Activated naive CD4-positive, alpha-beta T cell treated with anti-CD3 and anti-CD28 coated beads, Interleukin-2, amount 50 U/mL, for 72 hours (primary cell): ENCODE measurements at regions not wholly inside any gene's neighbourhood (a gene's known extent, or its start where the extent isn't known, plus 50 kb on each side); places are given as distances from the start of the nearest gene placed in this dataset.

Experiments used
- ATAC-seq, 2 donors: fragments of 150-1000 bp; cut with Tn5 transposase; 2 replicates each; pipeline ENCODE4 v1.10.0; 2021; ENCODE audit warnings: mild to moderate bottlenecking in 2 of 2, moderate library complexity in 2 of 2
- DNase-seq, 2 donors: peaks; one replicate each; pipeline ENCODE4 v3.0.0; 2021 to 2022; ENCODE audit warnings: low spot score in 2 of 2
- H3K27ac Mint-ChIP-seq, 2 donors: one replicate each; pipeline ENCODE4 v1.8.0; 2022; ENCODE audit warnings: mild to moderate bottlenecking in 2 of 2, mixed read lengths in 2 of 2
- H3K36me3 Mint-ChIP-seq, 2 donors: one replicate each; pipeline ENCODE4 v1.8.0; 2022; ENCODE audit warnings: mixed read lengths in 2 of 2
- H3K9me3 Mint-ChIP-seq, 2 donors: one replicate each; pipeline ENCODE4 v1.8.0; 2022; ENCODE audit warnings: mixed read lengths in 2 of 2

- ATAC-seq (no peak), DNase-seq (no peak)
- no peak overlapping the region for H3K27ac Mint-ChIP-seq
Measured at GRCh38 chr5:3432135-3432534, 163.5 kb upstream of the IRX1 start.

GRCh38 chr5:3430691-3431090 is 164.9 kb upstream of the IRX1 start:
- Mint-ChIP-seq H3K36me3 (peaks cover 0 to 5% of the 10 kb centered on the region in 2 donors), H3K9me3 (peaks cover 7 to 17% of the 10 kb centered on the region in 2 donors), H3K27ac (no peak overlapping the region)
- no peak for DNase-seq
- no peak for ATAC-seq

More at GRCh38 chr5:3432135-3432534, 163.5 kb upstream of the IRX1 start:
- Mint-ChIP-seq H3K9me3 (peaks cover 7 to 12% of the 10 kb centered on the region in 2 donors), H3K36me3 (peaks cover 0 to 5% of the 10 kb centered on the region in 2 donors)

- peaks cover 0 to 5% of the 10 kb centered on the region in 2 donors for H3K36me3 Mint-ChIP-seq
- DNase-seq (no peak), ATAC-seq (no peak)
- H3K9me3 Mint-ChIP-seq: peaks cover 7 to 17% of the 10 kb centered on the region in 2 donors
- H3K27ac Mint-ChIP-seq: no peak overlapping the region
Measured at GRCh38 chr5:3429962-3430361, 165.7 kb upstream of the IRX1 start.

GRCh38 chr5:3428334-3428733 is 167.3 kb upstream of the IRX1 start:
- peaks cover 0 to 5% of the 10 kb centered on the region in 2 donors for H3K36me3 Mint-ChIP-seq
- peaks cover 7 to 17% of the 10 kb centered on the region in 2 donors for H3K9me3 Mint-ChIP-seq
- no peak overlapping the region for H3K27ac Mint-ChIP-seq
- DNase-seq (no peak), ATAC-seq (no peak)

GRCh38 chr5:3424946-3425345 is 170.7 kb upstream of the IRX1 start:
- Mint-ChIP-seq H3K36me3 (peaks cover 0 to 11% of the 10 kb centered on the region in 2 donors), H3K27ac (no peak overlapping the region), H3K9me3 (peaks cover 17 to 20% of the 10 kb centered on the region in 2 donors)
- ATAC-seq: no peak
- no peak for DNase-seq

GRCh38 chr5:3417376-3417943 is 178.2 kb upstream of the IRX1 start:
- Mint-ChIP-seq H3K27ac (no peak overlapping the region), H3K36me3 (peaks cover 0 to 18% of the 10 kb centered on the region in 2 donors), H3K9me3 (peaks cover 22% of the 10 kb centered on the region in 2 donors)
- ATAC-seq (no peak), DNase-seq (no peak)

- peaks cover 6 to 17% of the 10 kb centered on the region in 2 donors for H3K36me3 Mint-ChIP-seq
Measured at GRCh38 chr5:3414371-3414770, 181.3 kb upstream of the IRX1 start.

GRCh38 chr5:3412146-3412545 is 183.5 kb upstream of the IRX1 start:
- peaks cover 16 to 30% of the 10 kb centered on the region in 2 donors for H3K9me3 Mint-ChIP-seq
- ATAC-seq: no peak
- no peak for DNase-seq
- no peak overlapping the region for H3K27ac Mint-ChIP-seq
- H3K36me3 Mint-ChIP-seq: peaks cover 6 to 19% of the 10 kb centered on the region in 2 donors

More at GRCh38 chr5:3414371-3414770, 181.3 kb upstream of the IRX1 start:
- H3K9me3 Mint-ChIP-seq: peaks cover 16 to 29% of the 10 kb centered on the region in 2 donors
- ATAC-seq (no peak), DNase-seq (no peak)
- no peak overlapping the region for H3K27ac Mint-ChIP-seq

GRCh38 chr5:3411363-3411762 is 184.3 kb upstream of the IRX1 start:
- ATAC-seq (no peak), DNase-seq (no peak)
- no peak overlapping the region for H3K27ac Mint-ChIP-seq
- peaks cover 22 to 36% of the 10 kb centered on the region in 2 donors for H3K9me3 Mint-ChIP-seq
- peaks cover 6 to 17% of the 10 kb centered on the region in 2 donors for H3K36me3 Mint-ChIP-seq

GRCh38 chr5:3401635-3402034 is 194.0 kb upstream of the IRX1 start:
- ATAC-seq (no peak), DNase-seq (no peak)
- H3K36me3 Mint-ChIP-seq: no peaks in the 10 kb centered on the region
- H3K27ac Mint-ChIP-seq: no peak overlapping the region
- H3K9me3 Mint-ChIP-seq: peaks cover 19 to 22% of the 10 kb centered on the region in 2 donors

- H3K36me3 Mint-ChIP-seq: no peaks in the 10 kb centered on the region
- no peak overlapping the region for H3K27ac Mint-ChIP-seq
- ATAC-seq: no peak
- peaks cover 15 to 18% of the 10 kb centered on the region in 2 donors for H3K9me3 Mint-ChIP-seq
- no peak for DNase-seq
Measured at GRCh38 chr5:3400659-3401058, 195.0 kb upstream of the IRX1 start.

GRCh38 chr5:3394891-3395599 is 200.6 kb upstream of the IRX1 start:
- ATAC-seq (no peak), DNase-seq (no peak)
- Mint-ChIP-seq H3K9me3 (peaks cover 13 to 14% of the 10 kb centered on the region in 2 donors), H3K36me3 (peaks cover 0 to 6% of the 10 kb centered on the region in 2 donors), H3K27ac (no peak overlapping the region)

- DNase-seq (no peak), ATAC-seq (no peak)
- peaks cover 0 to 6% of the 10 kb centered on the region in 2 donors for H3K36me3 Mint-ChIP-seq
- no peak overlapping the region for H3K27ac Mint-ChIP-seq
- H3K9me3 Mint-ChIP-seq: peaks cover 3 to 5% of the 10 kb centered on the region in 2 donors
Measured at GRCh38 chr5:3393920-3394597, 201.6 kb upstream of the IRX1 start.

- no peak overlapping the region for H3K27ac Mint-ChIP-seq
- H3K9me3 Mint-ChIP-seq: peaks cover 3 to 5% of the 10 kb centered on the region in 2 donors
- ATAC-seq: no peak
- DNase-seq: no peak
- H3K36me3 Mint-ChIP-seq: peaks cover 0 to 6% of the 10 kb centered on the region in 2 donors
Measured at GRCh38 chr5:3393122-3393919, 202.3 kb upstream of the IRX1 start.

- Mint-ChIP-seq H3K9me3 (peaks cover 3 to 5% of the 10 kb centered on the region in 2 donors), H3K27ac (no peak overlapping the region), H3K36me3 (peaks cover 0 to 6% of the 10 kb centered on the region in 2 donors)
- ATAC-seq (no peak), DNase-seq (no peak)
Measured at GRCh38 chr5:3392306-3392939, 203.2 kb upstream of the IRX1 start.

GRCh38 chr5:3391210-3391609 is 204.4 kb upstream of the IRX1 start:
- DNase-seq: no peak

More at GRCh38 chr5:3391210-3391609, 204.4 kb upstream of the IRX1 start:
- Mint-ChIP-seq H3K36me3 (peaks cover 0 to 6% of the 10 kb centered on the region in 2 donors), H3K27ac (no peak overlapping the region), H3K9me3 (peaks cover 3 to 5% of the 10 kb centered on the region in 2 donors)
- no peak for ATAC-seq
